Pancreas (tissue), 10 donors: ENCODE measurements at regions not wholly inside any gene's neighbourhood (a gene's known extent, or its start where the extent isn't known, plus 50 kb on each side); places are given as distances from the start of the nearest gene placed in this dataset.
"Not testable (repeated sequence)": the region's sequence is repeated elsewhere in the genome, so short reads cannot be mapped to it uniquely, and the experiment has no call there.

Source experiments
- ATAC-seq, 4 donors: fragments of 200-7000 bp; cut with Tn5 transposase; one replicate each; pipeline versions ENCODE4 v1.8.0 to v1.9.1; 2020; ENCODE audit warnings: mild to moderate bottlenecking in 4 of 4, moderate library complexity in 4 of 4
- DNase-seq, 6 donors: peaks; one replicate each; pipeline ENCODE4 v3.0.0-alpha.2; 2020
- FAIRE-seq: peaks from 2 replicates; lab custom pipeline; 2012; peaks lifted over from hg19 to GRCh38; lab: Jason Lieb, UNC
- H3K27ac ChIP-seq, 4 donors: fragments of 200-600 bp; sonication (generic); 1 replicate in 3 of 4; 2 replicates in 1 of 4; pipeline versions ENCODE4 v1.5.0 to v1.8.0; 2020
- H3K27me3 ChIP-seq, 4 donors: fragments of 200-600 bp; one replicate each; pipeline ENCODE4 v1.8.0; 2021
- H3K36me3 ChIP-seq, 3 donors: fragments of 200-600 bp; sonication (generic) in 1 of 3; one replicate each; pipeline versions ENCODE4 v1.5.0 to v1.8.0; 2020 to 2021
- H3K4me1 ChIP-seq, 3 donors: fragments of 200-600 bp; one replicate each; pipeline ENCODE4 v1.8.0; 2021
- H3K4me3 ChIP-seq, 4 donors: fragments of 200-600 bp; sonication (generic) in 2 of 4; one replicate each; pipeline versions ENCODE4 v1.5.0 to v1.8.0; 2020 to 2021
- H3K9me3 ChIP-seq, 4 donors: fragments of 200-600 bp; one replicate each; pipeline ENCODE4 v1.8.0; 2021
- WGBS, 2 donors: extraction: QIAGEN DNeasy Blood & Tissue Kit; methylation state at CpG; one replicate each; pipeline ENCODE4 v1.1.7; 2013; 5-methylcytosine and 5-hydroxymethylcytosine counted together
- intact Hi-C, 3 donors: fragments of 100-400 bp; cut with DNase I; formaldehyde crosslinking; loops; one replicate each; pipeline versions ENCODE4 v1.11.1 to v1.14.2; 2022
- TF ChIP-seq, protein P1 (sequence below), 4 donors: fragments of 200-600 bp; sonication (generic) in 3 of 4; IDR thresholded peaks; one replicate each; pipeline versions ENCODE4 v1.5.0 to v1.8.0; 2021; ENCODE audit warnings: antibody characterized with exemption in 4 of 4
- donor health status: healthy with polysubstance abuse.
- donor health status: DM: no; HTN: no; CAD: no; lungs with moderate emphysema.
- donor health status: DM: no; HTN: no; CAD: no.
- donor health status: control.
- donor health status: control.
- donor health status: Bipolar disorder and iron deficiency.
- donor health status: DM: yes; HTN: yes; CAD: no.
- donor health status: DM: no; HTN: no; CAD: no.
- donor health status: DM: no; HTN: no; CAD: no.
- donor health status: DM: yes; HTN: yes; CAD: no.

GRCh38 chr5:121634946-121635345, 216.7 kb upstream of the FTMT start:
- no peak for FAIRE-seq
- 47 to 48% methylated on average over 2 of the region's 2 CpGs for WGBS, 2 donors

GRCh38 chr5:121638126-121638525, 213.6 kb upstream of the FTMT start:
- Histone ChIP-seq H3K27me3 (no peaks in the 10 kb centered on the region), H3K27ac (no peak overlapping the region), H3K36me3 (no peaks in the 10 kb centered on the region), H3K4me3 (no peak overlapping the region), H3K4me1 (no peaks in the 10 kb centered on the region), H3K9me3 (no peaks in the 10 kb centered on the region)
- intact Hi-C loops = no loop called here
- DNase-seq (no peak), ATAC-seq (no peak), FAIRE-seq (no peak)
- TF ChIP-seq, protein P1, sequence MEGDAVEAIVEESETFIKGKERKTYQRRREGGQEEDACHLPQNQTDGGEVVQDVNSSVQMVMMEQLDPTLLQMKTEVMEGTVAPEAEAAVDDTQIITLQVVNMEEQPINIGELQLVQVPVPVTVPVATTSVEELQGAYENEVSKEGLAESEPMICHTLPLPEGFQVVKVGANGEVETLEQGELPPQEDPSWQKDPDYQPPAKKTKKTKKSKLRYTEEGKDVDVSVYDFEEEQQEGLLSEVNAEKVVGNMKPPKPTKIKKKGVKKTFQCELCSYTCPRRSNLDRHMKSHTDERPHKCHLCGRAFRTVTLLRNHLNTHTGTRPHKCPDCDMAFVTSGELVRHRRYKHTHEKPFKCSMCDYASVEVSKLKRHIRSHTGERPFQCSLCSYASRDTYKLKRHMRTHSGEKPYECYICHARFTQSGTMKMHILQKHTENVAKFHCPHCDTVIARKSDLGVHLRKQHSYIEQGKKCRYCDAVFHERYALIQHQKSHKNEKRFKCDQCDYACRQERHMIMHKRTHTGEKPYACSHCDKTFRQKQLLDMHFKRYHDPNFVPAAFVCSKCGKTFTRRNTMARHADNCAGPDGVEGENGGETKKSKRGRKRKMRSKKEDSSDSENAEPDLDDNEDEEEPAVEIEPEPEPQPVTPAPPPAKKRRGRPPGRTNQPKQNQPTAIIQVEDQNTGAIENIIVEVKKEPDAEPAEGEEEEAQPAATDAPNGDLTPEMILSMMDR (IDR thresholded peaks at IDR 0.05) = no peak
- WGBS, 2 donors = 71 to 76% methylated on average over 2 of the region's 2 CpGs

More at GRCh38 chr5:121634946-121635345, 216.7 kb upstream of the FTMT start:
- no peaks in the 10 kb centered on the region for H3K4me1 ChIP-seq
- ATAC-seq (no peak), DNase-seq (no peak)
- H3K36me3 ChIP-seq = no peaks in the 10 kb centered on the region
- H3K27me3 ChIP-seq = no peaks in the 10 kb centered on the region
- H3K9me3 ChIP-seq = no peaks in the 10 kb centered on the region
- H3K4me3 ChIP-seq = no peak overlapping the region
- TF ChIP-seq, protein P1 (IDR thresholded peaks at IDR 0.05) = no peak
- intact Hi-C loops = no loop called here
- no peak overlapping the region for H3K27ac ChIP-seq

- 40 to 56% methylated on average over 1 of the region's 1 CpG for WGBS, 2 donors
These were observed 211.4 kb upstream of the FTMT start for GRCh38 chr5:121640298-121640697.

GRCh38 chr5:121658221-121658620, 193.5 kb upstream of the FTMT start:
- TF ChIP-seq, protein P1 (IDR thresholded peaks at IDR 0.05) = no peak
- no peak for ATAC-seq
- Histone ChIP-seq H3K36me3 (no peaks in the 10 kb centered on the region), H3K4me3 (no peak overlapping the region), H3K27me3 (no peaks in the 10 kb centered on the region), H3K4me1 (no peaks in the 10 kb centered on the region), H3K27ac (no peak overlapping the region), H3K9me3 (no peaks in the 10 kb centered on the region)
- FAIRE-seq = no peak
- no peak for DNase-seq
- intact Hi-C loops = no loop called here

More at GRCh38 chr5:121640298-121640697, 211.4 kb upstream of the FTMT start:
- intact Hi-C loops = no loop called here
- FAIRE-seq = no peak
- no peak for DNase-seq
- no peak for ATAC-seq
- Histone ChIP-seq H3K27ac (no peak overlapping the region), H3K36me3 (no peaks in the 10 kb centered on the region), H3K9me3 (no peaks in the 10 kb centered on the region), H3K4me1 (no peaks in the 10 kb centered on the region), H3K27me3 (no peaks in the 10 kb centered on the region), H3K4me3 (no peak overlapping the region)
- TF ChIP-seq, protein P1 (IDR thresholded peaks at IDR 0.05) = no peak

GRCh38 chr5:121660142-121660541, 191.5 kb upstream of the FTMT start:
- Histone ChIP-seq H3K9me3 (no peaks in the 10 kb centered on the region), H3K4me3 (no peak overlapping the region), H3K36me3 (no peaks in the 10 kb centered on the region), H3K4me1 (no peaks in the 10 kb centered on the region), H3K27me3 (no peaks in the 10 kb centered on the region), H3K27ac (no peak overlapping the region)
- intact Hi-C loops = no loop called here
- 52 to 67% methylated on average over 6 of the region's 6 CpGs for WGBS, 2 donors
- ATAC-seq (no peak), FAIRE-seq (no peak), DNase-seq (peak in 3 of 6 donors; percentile 11 to 27 (median 17))
- TF ChIP-seq, protein P1 (IDR thresholded peaks at IDR 0.05) = no peak

GRCh38 chr5:121665542-121665941, 186.1 kb upstream of the FTMT start:
- ATAC-seq, FAIRE-seq, H3K4me1 ChIP-seq, H3K27ac ChIP-seq, H3K36me3 ChIP-seq, H3K27me3 ChIP-seq, intact Hi-C loops, H3K4me3 ChIP-seq, H3K9me3 ChIP-seq, DNase-seq: not testable (repeated sequence)
- WGBS, 2 donors = 72 to 81% methylated on average over 4 of the region's 4 CpGs
